Keratinocyte (primary cell): ENCODE measurements at regions not wholly inside any gene's neighbourhood (a gene's known extent, or its start where the extent isn't known, plus 50 kb on each side); places are given as distances from the start of the nearest gene placed in this dataset.

ENCODE experiments used
- EZH2 ChIP-seq: IDR thresholded peaks from one replicate; pipeline ENCODE4 v1.6.1; 2012; ENCODE audit warnings: inconsistent platforms, mild to moderate bottlenecking, low read length, moderate library complexity
- TF ChIP-seq, protein P1 (sequence below), 3 experiments: IDR thresholded peaks in 1 of 3; conservative IDR thresholded peaks in 1 of 3; optimal IDR thresholded peaks in 1 of 3; 2 replicates in 2 of 3; 3 replicates in 1 of 3; pipeline versions ENCODE3 to v1.5.1; 2011; ENCODE audit warnings: low read length in 3 of 3, mild to moderate bottlenecking in 3 of 3, moderate library complexity in 2 of 3, control low read depth in 1 of 3, inconsistent platforms in 1 of 3; ENCODE audit not compliant: insufficient read depth in 2 of 3; ENCODE audit errors: extremely low read depth in 1 of 3

DNA sequence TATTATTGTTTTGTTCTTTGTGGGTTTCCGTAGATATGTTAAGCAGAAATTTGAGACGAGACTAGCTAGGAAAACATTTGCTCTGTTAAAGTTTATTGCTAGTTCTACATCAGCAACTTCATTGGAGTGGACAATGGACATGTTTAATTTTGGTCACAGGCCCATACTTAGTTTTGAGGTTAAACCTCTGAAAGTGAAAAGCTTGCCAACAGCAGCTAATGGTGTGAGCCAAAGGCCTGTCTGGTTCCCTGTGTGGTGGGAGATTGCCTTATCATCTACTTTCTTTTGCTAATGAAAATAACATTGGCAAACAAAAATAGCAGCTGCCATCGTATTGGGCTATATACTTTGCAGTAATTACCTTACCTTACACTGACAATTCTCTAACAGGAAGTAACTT, 388.4 kb upstream of the FZD8 start:
- TF ChIP-seq, protein P1, sequence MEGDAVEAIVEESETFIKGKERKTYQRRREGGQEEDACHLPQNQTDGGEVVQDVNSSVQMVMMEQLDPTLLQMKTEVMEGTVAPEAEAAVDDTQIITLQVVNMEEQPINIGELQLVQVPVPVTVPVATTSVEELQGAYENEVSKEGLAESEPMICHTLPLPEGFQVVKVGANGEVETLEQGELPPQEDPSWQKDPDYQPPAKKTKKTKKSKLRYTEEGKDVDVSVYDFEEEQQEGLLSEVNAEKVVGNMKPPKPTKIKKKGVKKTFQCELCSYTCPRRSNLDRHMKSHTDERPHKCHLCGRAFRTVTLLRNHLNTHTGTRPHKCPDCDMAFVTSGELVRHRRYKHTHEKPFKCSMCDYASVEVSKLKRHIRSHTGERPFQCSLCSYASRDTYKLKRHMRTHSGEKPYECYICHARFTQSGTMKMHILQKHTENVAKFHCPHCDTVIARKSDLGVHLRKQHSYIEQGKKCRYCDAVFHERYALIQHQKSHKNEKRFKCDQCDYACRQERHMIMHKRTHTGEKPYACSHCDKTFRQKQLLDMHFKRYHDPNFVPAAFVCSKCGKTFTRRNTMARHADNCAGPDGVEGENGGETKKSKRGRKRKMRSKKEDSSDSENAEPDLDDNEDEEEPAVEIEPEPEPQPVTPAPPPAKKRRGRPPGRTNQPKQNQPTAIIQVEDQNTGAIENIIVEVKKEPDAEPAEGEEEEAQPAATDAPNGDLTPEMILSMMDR (optimal IDR thresholded peaks at IDR 0.05 in 1 of 3, IDR thresholded peaks at IDR 0.05 in 1 of 3, conservative IDR thresholded peaks at IDR 0.05 in 1 of 3; ENCODE audit: extremely low read depth in 1 of 3, insufficient read depth in 2 of 3, low read length in 3 of 3): no peak
- no peak for TF ChIP-seq EZH2
